Ureter (tissue), 1 donor: ENCODE measurements at regions not wholly inside any gene's neighbourhood (a gene's known extent, or its start where the extent isn't known, plus 50 kb on each side); places are given as distances from the start of the nearest gene placed in this dataset.
"Not testable (repeated sequence)": the region's sequence is repeated elsewhere in the genome, so short reads cannot be mapped to it uniquely, and the experiment has no call there.

Experiments used
- DNase-seq: peaks from one replicate; pipeline ENCODE4 v3.0.0-alpha.2; 2020; ENCODE audit warnings: low spot score
- donor health status: DM: yes; HTN: yes; CAD: no.

DNA sequence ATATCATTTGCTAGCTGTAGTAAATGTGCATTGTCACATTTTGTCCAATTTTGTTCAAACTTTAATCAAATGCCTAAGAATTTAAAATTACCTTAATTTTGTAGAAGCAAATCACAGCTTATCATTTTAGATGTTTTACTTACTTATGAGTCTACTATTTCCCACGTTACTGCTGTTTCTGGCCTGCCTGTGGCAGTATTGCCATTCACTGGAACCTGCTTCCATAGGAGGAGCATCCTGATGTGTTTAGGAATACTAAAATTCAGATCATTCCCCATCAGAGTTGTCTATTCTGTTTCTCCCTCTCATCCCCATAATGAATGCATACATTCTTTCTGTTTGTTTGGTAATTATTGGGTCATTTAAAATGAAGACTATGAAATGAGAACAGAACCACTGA, 119.5 kb upstream of the SNRPN start:
- no peak for DNase-seq

DNA sequence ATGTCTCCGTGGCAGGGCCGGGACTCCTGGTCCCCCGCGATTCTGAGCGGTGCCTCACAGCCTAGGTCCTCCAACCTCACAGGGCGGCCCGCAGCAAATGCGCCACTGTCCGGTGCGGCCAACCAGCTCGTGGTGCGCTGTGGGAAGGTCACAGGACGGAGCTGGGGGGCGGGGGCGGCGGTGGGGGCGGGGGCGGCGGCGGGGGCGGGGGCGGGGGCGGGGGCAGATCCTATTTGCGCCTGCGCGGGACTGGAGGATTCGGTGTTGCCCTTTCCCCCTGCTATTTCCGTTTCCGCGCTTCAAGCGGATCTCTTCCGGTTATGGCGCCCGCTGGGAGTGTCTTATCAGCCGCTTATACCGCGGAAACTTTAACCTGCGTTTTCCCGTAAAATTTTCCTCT, 106.7 kb upstream of the SNRPN start:
- peak; percentile 58 for DNase-seq

DNA sequence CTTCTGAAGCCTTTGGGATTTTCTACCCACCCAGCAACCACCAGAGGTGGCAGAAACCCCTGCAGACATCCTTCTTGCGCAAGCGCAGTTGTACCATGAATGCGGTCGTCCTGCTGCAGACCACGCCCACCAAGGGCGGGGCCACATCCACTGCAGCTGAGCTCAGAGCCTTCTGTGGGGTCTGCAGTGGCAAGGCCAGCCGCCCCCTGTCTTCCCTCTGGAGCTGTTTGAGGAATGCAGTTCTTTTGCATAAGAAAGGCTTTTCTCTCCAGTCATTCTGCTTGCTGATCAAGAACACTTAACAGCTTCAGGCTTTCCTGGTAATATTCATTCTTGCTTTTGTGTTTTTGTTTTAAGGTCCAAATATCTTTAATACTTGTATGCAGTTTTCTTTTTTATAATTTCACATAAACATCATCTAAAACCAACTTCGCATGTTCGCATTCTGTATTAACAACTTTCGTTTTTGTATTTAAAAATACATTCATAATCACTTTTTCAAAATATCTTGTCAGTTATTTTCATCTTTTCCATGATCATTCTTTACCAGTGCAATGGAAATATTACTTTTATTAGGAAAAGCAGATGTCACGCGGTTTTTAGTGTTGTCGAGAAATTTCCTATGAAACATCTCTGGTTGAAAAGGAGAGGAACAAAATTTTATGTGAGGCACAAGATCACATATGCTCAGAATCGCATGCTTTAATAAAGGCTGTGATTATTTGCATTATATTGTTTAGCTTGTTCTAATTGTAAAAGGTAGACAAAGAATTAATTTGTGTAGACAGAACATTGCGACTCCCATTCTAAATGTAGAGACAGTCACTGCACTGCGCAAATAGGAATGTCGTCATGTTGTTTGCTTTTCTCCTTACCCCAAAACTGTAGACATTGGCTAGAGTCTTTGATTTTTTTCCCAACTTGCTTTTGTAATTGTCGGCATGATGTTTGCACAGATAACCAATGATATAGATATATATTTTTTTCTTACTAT, 98.1 kb upstream of the SNRPN start:
- no peak for DNase-seq

DNA sequence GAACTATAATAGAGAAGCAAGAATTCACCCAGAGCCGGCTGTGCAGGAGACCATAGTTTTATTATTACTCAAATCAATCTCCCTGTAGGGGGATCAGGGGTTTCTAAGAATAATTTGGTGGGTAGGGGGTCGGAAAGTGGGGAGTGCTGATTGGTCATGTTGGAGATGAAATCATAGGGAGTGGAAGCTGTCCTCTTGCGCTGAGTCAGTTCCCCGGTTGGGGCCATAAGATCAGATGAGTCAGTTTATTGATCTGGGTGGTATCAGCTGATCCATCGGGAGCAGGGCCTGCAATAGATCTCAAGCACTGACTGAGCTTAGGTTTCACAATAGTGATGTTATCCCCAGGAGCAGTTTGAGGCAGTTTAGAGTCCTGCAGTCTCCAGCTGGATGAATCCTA, 97.0 kb upstream of the SNRPN start:
- no peak for DNase-seq

DNA sequence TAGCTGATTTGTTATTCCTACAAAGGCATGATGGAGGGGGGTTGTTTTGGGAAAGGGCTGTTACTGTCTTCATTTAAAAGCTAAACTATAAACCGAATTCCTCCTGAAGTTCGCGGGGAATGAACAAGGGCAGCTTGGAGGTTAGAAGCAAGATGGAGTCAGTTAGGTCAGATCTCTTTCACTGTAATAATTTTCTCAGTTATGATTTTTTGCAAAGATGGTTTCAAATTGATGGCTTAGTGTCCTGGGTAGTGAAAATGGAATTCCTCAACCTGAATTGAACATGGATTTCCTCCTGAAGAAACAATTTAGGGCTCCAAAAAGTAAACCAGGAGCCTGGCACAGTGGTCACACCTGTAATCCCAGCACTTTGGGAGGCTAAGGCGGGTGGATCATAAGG, 96.6 kb upstream of the SNRPN start:
- DNase-seq = not testable (repeated sequence)

DNA sequence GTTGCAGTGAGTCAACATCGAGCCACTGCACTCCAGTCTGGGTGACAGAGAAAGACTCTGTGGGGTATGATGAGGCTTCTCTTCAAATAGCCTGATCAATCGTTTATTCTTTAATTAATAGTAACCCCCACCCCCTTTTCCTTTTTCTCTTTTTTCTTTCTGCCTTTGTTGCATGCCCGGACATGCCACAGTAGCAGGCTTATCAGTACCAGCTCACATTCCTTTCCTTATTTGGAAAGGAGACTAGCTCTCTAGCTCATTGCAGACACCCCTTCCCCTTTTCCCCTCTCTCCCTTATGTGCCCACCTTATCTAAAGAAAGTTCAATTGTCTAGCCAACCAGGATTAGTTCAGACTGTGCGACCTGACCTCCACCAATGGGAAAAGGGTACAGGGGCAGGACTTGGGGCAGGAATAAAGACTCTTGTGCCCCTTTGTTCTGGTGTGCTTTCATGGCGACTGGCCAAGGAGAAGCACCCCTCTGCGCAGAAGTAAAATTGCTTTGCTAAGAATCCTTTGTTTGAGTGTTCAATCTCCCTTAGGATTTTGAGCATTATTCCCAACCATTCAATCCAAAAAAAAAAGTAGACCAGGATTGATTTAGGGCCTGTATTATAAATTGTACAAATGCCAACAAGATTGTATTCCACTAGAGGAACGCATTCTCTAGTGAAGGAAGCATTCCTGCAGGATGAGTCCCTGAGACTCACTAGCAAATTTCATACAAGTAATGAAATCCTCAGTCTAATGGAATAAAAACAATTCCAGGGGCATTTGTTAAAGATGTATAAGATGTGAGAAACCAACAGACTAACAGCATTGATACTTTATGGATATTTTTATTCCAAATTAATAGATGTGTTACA, 95.8 kb upstream of the SNRPN start:
- no peak for DNase-seq

DNA sequence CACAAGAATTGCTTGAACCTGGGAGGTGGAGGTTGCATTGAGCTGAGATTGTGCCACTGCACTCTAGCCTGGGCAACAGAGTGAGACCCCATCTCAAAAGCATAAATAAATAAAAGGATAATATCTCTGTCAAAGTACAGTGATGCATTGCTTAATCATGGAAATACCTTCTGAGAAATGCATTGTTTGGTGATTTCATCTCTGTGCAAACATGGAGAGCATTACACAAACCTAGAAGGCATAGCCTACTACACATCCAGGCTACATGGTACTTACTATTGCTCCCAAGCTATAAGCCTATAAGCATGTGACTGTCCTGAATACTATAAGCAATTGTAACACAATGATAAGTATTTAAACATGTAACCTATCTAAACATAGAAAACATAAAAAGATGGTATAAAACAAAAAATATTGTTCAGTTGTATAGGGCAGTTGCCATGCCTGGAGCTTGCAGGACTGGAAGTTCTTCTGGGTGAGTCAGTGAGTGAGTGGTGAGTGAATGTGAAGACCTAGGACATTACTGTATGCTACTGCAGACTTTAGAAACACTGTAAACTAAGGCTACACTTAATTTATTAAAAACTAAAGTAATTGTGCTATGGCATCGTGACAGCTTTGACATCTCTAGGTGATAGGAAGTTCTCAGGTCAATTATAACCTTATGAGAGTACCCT, 93.6 kb upstream of the SNRPN start:
- DNase-seq = no peak

DNA sequence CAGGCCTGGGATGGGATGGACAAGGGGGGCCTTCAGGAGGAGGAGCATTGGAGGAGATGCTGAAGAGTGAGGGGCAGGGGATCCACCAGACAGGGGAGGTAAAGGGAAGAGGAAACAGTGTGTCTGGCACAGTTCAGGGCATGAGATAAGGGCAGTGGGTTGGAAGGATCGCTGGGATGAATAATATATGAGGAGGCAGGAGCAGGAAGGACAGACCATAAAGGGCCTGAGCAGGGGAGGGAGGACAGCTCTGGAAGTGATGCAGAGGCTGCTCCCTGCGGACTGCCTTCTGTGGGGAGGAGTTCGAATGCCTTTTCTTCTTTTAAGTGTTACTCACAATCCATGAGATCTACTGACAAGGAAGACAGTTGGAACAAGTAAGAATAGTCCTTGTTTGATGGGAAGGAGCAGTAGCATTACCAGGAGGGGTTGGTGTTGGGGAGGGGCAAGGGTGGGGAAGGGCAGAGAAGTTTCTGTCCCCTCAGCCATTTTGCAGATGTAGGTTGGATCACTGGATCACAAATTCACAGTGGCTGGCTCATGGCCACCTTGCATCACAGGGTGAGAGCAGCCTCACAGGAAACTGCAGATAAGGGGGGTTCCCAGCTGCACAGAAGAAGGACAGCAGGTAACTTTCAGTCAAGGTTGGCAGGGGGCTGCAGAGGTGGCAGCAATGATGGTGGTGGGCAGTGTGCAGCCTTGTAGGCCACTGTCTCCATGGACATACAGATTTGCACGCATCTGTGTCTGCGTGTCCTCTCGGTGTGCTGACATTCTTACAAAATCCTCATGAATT, 91.9 kb upstream of the SNRPN start:
- DNase-seq = no peak

DNA sequence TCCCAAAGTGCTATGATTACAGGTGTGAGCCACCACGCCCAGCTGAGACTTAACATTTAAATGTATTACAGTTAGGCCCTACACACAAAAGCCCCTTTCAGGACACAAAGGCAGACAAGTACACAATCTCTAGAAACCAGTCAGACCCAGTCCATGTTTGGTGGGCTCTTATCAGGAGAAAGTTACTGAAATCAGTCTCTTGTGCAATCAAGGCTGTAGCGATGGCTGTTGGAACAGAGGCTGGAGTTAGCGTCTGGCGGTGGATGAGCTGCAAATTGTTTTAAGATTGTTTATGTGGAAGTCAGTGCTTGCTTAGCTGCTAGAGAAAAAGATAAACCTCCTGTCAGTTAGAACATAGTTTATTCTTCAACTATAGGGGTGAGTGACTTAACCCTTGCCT, 89.5 kb upstream of the SNRPN start:
- DNase-seq = no peak

DNA sequence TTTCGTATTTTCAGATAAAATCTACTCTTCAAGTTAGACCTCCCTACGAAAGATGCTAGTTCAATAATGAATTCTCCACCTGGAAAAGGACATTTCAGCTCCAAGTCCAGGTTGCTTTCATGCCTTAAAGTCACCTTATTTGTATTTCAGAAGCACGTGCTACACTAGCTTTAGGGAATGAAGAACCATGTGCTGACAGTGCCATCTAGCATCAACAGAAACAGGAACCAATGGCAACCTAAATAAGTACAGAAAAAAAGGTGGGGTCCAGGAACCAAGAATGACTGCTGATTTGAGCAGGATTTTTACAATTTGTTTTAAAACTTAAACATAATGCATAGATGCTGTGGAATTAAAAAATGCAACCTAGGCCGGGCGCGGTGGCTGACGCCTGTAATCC, 77.6 kb upstream of the SNRPN start:
- DNase-seq = no peak

DNA sequence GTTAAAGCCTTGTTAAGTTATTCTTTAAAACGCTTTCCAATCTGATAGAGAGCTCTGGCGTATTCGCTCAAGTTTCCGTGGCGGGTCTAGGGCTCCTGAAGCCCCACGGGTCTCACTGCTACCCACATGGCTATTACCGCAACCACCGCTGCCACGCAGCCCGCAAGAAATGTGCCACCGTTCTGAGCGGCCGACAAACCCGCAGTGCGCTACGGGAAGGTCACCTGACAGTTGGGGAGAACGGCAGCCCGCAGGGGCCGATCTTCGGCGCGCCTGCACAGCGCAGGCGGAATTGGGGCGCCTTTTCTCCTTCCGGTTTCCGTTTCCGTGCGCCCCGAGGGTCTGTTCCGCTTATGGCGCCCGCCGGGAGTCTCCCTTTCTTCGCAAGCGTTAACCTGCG, 76.6 kb upstream of the SNRPN start:
- DNase-seq = peak; percentile 67

DNA sequence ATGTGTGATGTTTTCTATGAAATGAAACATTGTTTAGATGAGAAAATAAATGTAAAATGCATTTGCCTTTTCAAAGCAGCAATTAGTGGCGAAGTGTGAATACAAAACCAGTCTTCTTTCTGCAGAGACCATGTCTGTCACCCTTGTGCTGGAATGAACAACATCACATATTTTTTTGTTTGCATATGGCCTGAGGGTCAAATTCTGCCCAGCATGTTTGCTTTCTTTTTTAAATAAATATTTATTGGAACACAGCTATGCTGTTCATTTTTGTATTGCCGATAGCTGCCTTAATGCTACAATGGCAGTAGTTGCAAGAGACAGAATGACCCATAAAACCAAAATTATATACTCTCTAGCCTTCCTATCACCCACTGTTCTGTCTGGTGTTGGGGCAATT, 75.3 kb upstream of the SNRPN start:
- no peak for DNase-seq

DNA sequence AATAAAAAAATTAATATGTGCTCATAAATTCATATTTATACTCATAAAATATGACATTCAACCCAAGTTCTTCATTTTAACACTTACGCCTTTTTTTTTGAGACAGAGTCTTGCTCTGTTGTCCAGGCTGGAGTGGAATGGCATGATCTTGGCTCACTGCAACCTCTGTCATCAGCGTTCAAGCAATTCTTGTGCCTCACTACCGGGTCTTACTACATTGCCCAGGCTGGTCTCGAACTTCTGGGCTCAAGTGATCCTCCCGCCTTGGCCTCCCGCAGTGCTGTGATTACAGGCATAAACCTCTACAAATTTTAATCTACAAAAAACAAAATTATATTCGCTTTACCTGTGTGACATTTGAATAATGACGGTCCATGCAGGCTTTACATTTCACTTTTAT, 74.1 kb upstream of the SNRPN start:
- no peak for DNase-seq

DNA sequence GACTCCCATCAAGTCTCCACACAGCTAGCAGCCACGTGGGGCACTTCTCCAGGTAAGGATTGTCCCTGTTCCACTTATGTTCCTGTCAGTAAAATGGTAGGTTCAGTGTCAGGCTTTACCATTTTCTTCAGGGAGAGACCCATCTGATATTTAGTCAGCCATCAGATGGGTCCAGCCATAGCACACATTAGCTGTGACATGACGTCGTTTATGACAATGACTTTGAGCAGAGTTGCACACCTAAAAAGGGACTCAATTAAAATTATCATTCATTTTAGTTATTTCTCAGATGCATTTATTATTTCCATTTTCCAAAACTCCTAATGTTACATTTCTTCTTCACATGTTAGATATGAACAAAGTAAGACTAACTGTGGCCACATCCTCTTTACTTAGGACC, 68.2 kb upstream of the SNRPN start:
- DNase-seq = no peak

DNA sequence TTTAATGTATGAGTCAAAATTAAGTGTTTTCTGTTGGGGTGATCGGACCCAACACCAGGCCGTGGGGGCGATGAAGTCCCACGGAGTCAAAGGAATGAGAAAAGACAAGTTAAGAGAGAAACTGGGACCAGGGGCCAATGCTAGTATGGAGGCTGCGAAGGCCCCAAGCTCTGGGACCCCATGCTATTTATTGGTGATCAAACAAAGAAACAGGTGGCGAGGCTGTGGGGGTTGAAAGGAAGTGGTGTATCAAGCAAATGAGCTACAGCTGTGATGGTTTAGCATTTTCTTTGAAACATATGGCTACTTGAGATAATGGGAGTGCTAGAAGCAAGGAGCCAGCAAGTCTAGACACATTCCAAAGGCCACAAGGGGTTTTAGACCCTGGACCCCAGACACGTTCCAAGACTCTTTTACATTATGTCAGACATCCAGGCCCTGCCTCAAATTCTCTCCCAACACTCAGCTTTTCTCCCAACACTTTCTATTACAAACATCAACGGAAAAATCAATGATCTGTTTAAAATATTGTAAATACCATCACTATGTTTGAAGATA, 56.0 kb upstream of the SNRPN start:
- no peak for DNase-seq

DNA sequence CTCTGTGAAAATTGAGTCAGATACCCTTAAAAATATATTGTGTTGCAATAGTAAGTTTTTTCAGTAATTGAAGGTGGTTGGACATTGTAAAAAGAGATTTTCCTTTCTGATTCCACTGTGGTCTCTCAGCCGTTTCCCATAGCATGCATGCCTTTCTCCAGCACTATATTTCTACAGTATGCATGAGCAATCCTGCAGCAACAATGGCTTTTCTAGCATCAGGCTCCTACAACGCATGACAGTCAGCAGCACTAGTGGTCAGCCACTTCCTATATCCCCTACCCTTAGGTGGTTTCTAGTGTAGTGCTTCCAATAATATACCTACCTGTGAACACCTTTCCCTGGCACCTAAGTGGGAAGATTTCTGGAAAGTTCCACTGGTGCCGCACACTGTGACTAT, 55.4 kb upstream of the SNRPN start:
- no peak for DNase-seq

DNA sequence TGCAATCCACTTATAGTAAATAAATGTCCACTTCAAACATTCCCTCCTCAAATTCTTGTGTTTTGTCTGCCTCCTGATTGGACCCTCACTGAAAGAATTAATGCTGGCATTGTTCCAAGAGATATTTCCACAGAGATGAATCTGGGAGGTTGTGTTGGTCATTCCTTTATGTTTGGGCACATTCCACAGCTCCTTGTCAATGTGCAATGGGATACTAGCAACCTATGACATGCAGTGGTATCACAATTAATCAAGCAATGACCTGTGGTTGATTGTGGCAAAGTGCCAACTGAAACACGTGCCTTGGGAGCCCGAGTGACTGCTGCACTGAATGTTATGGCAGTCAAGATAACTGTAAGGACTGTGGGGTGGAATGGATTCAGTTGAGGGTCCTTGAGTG, 55.0 kb upstream of the SNRPN start:
- DNase-seq = no peak

DNA sequence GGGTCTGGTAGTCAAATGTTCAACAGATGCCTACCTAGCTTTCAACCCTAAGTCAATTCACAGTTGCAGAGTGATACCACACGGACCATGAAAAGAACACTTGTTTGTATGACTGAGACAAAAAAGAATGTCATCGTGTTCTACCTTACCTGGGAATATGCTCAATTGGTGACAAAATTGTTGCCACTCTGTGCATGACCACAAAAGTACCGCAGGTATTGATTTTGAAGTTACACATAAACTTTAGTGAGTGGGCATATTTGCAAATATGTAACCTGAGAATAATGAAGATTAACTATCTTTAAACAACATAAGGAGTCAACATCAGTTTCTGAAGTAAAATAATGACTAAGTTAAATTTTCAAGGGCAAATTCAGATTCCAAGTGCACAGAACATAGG, 53.4 kb upstream of the SNRPN start:
- no peak for DNase-seq
